ENCODE measurements at regions not wholly inside any gene's neighbourhood (a gene's known extent, or its start where the extent isn't known, plus 50 kb on each side); places are given as distances from the start of the nearest gene placed in this dataset.

DNA sequence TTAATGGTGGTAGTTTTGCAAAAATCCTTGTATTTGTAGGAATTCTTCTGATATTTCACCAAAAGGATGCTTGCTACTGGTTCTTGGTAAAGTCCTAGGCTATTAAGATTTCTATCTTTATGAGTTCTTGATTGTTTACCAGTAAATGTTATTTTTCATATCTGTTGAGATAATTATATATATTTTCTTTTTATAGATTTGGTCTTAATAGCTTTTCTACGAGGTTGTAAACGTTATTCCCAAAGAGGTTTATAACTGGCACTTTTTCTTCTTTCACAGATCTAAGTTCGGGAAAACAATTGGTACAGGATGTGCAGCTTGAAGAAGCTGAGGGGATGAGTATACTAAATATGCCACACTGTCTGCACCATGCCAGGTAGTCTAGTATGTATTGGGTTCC lies 55.1 kb upstream of the HBS1L start:
- no peak for TF ChIP-seq CTCF (IDR thresholded peaks at IDR 0.05; ENCODE audit: insufficient read depth, low read depth, low read length)
- no peak overlapping the region for H3K4me3 ChIP-seq (ENCODE audit: low read depth, low read length)
- DNase-seq (ENCODE audit: low read depth) = no peak

DNA sequence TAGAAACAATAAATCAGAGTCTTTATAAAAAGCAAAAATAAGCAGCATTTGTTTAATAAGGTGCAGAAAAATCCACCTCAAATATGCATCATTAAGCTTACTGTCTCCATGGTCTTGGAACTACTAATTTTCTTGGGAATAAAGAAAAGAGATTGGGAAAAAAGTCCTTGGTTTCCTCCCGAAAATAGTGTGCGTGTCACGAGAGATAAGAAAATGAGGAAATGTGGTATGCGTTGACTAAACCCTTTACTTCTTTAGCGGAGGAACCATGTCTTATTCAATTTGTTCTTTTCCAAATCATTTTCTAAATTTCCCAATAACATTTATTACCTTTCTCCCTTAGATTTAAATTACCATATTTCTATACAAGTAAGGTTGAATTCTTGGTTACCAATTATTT lies 54.1 kb upstream of the HBS1L start:
- no peak overlapping the region for H3K4me3 ChIP-seq (ENCODE audit: low read depth, low read length)
- TF ChIP-seq CTCF (IDR thresholded peaks at IDR 0.05; ENCODE audit: insufficient read depth, low read depth, low read length) = no peak

GRCh38 chr6:135106611-135107010 lies 52.0 kb upstream of the HBS1L start:
- no peak overlapping the region for H3K4me3 ChIP-seq (ENCODE audit: low read depth, low read length)
- no peak for TF ChIP-seq CTCF (IDR thresholded peaks at IDR 0.05; ENCODE audit: insufficient read depth, low read depth, low read length)
- DNase-seq (ENCODE audit: low read depth) = no peak

More for the DNA sequence above, 54.1 kb upstream of the HBS1L start:
- DNase-seq (ENCODE audit: low read depth) = no peak

DNA sequence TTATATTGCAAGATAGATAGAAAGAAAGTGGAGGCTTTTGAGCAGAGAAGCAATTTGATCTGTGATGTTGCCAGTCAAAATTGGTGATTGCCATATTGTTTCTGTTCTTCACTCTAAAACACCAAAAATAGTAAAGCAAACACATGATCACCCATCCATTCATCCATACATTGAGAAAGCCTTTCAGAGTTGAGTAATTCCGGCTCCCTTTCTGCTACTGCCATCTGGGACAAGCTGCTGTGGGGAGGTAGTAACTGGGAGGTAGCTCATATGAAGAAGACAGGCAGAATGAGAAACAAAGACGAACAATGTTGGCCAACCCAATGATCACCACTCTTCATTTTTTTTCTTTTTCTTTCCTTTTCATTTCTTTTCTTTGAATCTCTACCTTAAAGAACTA lies 51.1 kb upstream of the HBS1L start:
- no peak overlapping the region for H3K4me3 ChIP-seq (ENCODE audit: low read depth, low read length)
- DNase-seq (ENCODE audit: low read depth) = no peak
- no peak for TF ChIP-seq CTCF (IDR thresholded peaks at IDR 0.05; ENCODE audit: insufficient read depth, low read depth, low read length)

GRCh38 chr6:135105299-135105698 lies 50.7 kb upstream of the HBS1L start:
- no peak for TF ChIP-seq CTCF (IDR thresholded peaks at IDR 0.05; ENCODE audit: insufficient read depth, low read depth, low read length)
- DNase-seq (ENCODE audit: low read depth) = no peak
- H3K4me3 ChIP-seq (ENCODE audit: low read depth, low read length) = no peak overlapping the region
